ENCODE measurements at regions not wholly inside any gene's neighbourhood (a gene's known extent, or its start where the extent isn't known, plus 50 kb on each side); places are given as distances from the start of the nearest gene placed in this dataset.

DNA sequence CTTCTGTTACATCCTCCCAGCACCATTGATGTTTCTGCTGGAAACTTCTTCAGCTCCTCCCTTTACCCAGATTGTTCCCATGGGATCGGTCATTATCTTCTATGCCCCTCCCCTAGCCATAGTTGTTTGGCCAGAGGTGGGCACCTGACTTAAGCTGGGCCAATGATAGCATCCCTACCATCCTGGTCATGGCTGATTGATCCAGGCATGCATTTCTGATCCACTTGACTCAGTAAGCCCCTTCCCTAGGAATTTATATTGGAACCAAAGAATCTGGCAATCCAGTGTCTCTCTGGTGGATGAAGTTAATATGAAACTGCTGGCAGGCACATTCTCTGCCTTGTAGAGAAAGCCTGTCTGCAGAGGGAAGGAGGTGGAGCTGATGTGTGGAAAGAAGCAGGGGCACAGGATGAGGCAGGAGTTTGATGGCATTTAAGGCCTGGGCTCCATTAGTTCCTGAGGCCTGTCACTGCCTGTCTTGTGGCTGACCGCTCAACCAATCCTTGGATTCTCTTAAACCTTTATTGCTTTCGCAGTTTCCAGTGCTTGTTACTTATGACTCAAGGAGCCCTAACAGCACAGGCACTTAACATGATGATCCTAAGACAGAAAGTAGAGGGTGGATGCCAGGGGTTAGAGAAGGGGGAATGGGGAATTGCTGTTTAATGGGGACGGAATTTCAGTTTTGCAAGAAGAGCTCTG lies 152.4 kb downstream of the ABCC12 start:
- TF ChIP-seq REST (IDR thresholded peaks at IDR 0.05; ENCODE audit: insufficient replicate concordance, low read depth) (no peak), CTCF (IDR thresholded peaks at IDR 0.05; ENCODE audit: insufficient read depth, low read length) (no peak), POLR2AphosphoS5 (IDR thresholded peaks at IDR 0.05; ENCODE audit: low read depth) (no peak), GABPA (IDR thresholded peaks at IDR 0.05; ENCODE audit: low read depth) (no peak)
- DNase-seq (ENCODE audit: low read depth in 1 of 2, low spot score in 1 of 2), result no peak
- no peak overlapping the region for H3K4me3 ChIP-seq (replicated peaks; ENCODE audit: insufficient read depth, low read length)
- H3K27ac ChIP-seq (replicated peaks), result no peak overlapping the region
- H3K27me3 ChIP-seq (ENCODE audit: insufficient read depth, poor library complexity, severe bottlenecking), result no peaks in the 10 kb centered on the region

- DNase-seq (ENCODE audit: low read depth in 1 of 2, low spot score in 1 of 2), result no peak
- TF ChIP-seq POLR2AphosphoS5 (IDR thresholded peaks at IDR 0.05; ENCODE audit: low read depth) (no peak), SPI1 (IDR thresholded peaks at IDR 0.05; ENCODE audit: borderline replicate concordance, low read depth) (no peak), REST (IDR thresholded peaks at IDR 0.05; ENCODE audit: insufficient replicate concordance, low read depth) (no peak), CTCF (IDR thresholded peaks at IDR 0.05; ENCODE audit: insufficient read depth, low read length) (no peak), GABPA (IDR thresholded peaks at IDR 0.05; ENCODE audit: low read depth) (no peak)
- H3K27me3 ChIP-seq (ENCODE audit: insufficient read depth, poor library complexity, severe bottlenecking), result no peaks in the 10 kb centered on the region
These were observed 154.4 kb downstream of the ABCC12 start for GRCh38 chr16:48001324-48001895.

GRCh38 chr16:48000622-48001021 lies 155.2 kb downstream of the ABCC12 start:
- Histone ChIP-seq H3K27me3 (ENCODE audit: insufficient read depth, poor library complexity, severe bottlenecking) (no peaks in the 10 kb centered on the region), H3K4me3 (replicated peaks; ENCODE audit: insufficient read depth, low read length) (no peak overlapping the region), H3K27ac (replicated peaks) (no peak overlapping the region)
- no peak for DNase-seq (ENCODE audit: low read depth in 1 of 2, low spot score in 1 of 2)
- TF ChIP-seq GABPA (IDR thresholded peaks at IDR 0.05; ENCODE audit: low read depth) (no peak), REST (IDR thresholded peaks at IDR 0.05; ENCODE audit: insufficient replicate concordance, low read depth) (no peak), CTCF (IDR thresholded peaks at IDR 0.05; ENCODE audit: insufficient read depth, low read length) (no peak), POLR2AphosphoS5 (IDR thresholded peaks at IDR 0.05; ENCODE audit: low read depth) (no peak), SPI1 (IDR thresholded peaks at IDR 0.05; ENCODE audit: borderline replicate concordance, low read depth) (no peak)

More at GRCh38 chr16:48001324-48001895, 154.4 kb downstream of the ABCC12 start:
- Histone ChIP-seq H3K4me3 (replicated peaks; ENCODE audit: insufficient read depth, low read length) (no peak overlapping the region), H3K27ac (replicated peaks) (no peak overlapping the region)
